Sciatic nerve (tissue), 2 donors: ENCODE measurements at regions not wholly inside any gene's neighbourhood (a gene's known extent, or its start where the extent isn't known, plus 50 kb on each side); places are given as distances from the start of the nearest gene placed in this dataset.
"Not testable (repeated sequence)": the region's sequence is repeated elsewhere in the genome, so short reads cannot be mapped to it uniquely, and the experiment has no call there.

Source experiments
- ATAC-seq: fragments of 200-7000 bp; cut with Tn5 transposase; one replicate; pipeline ENCODE4 v1.9.1; 2020; ENCODE audit warnings: mild to moderate bottlenecking, moderate library complexity
- DNase-seq: peaks from one replicate; pipeline ENCODE4 v3.0.0-alpha.2; 2020; ENCODE audit warnings: low spot score
- intact Hi-C: fragments of 100-400 bp; cut with DNase I; formaldehyde crosslinking; loops from one replicate; pipeline ENCODE4 v1.14.2; 2022
- donor health status: DM: no; HTN: no; CAD: no.
- donor health status: DM: no; HTN: no; CAD: no.

DNA sequence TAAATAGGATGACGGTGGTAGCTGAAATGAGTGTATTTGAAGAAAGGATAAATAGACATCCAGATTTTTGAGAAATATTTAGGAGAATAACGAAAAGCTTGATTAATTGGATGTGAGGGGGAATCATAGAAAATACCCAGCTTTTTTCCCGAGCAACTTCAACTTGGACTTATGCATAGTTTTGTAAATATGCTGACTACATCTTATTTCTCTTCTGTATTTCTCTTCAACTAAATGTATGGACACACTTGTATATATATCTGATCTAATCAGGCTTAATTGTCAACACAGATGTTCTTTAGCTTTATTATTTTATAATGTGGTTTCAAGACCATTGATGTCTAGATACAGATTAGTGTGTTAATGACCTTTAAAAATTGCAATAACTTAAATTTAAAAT, 685.0 kb downstream of the SLITRK1 start:
- intact Hi-C loops, result no loop called here
- ATAC-seq (no peak), DNase-seq (no peak)

DNA sequence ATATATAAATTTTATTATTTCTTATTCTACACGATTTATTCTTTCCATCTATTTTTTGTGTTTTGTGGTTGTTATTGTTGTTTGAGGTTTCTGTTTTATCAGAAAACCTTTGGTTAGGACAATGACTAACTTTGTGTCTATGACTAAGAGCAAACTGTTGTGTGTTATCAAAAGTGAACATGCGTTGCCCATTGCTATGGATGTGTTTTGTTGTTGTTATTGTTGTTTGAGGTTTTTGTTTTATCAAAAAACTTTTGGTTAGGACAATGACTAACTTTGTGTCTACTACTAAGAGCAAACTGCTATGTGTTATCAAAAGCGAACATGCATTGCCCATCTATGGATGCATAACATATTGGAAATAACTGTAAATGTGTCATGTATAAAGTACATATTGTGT, 692.3 kb downstream of the SLITRK1 start:
- DNase-seq (no peak), ATAC-seq (no peak)
- intact Hi-C loops, result no loop called here

DNA sequence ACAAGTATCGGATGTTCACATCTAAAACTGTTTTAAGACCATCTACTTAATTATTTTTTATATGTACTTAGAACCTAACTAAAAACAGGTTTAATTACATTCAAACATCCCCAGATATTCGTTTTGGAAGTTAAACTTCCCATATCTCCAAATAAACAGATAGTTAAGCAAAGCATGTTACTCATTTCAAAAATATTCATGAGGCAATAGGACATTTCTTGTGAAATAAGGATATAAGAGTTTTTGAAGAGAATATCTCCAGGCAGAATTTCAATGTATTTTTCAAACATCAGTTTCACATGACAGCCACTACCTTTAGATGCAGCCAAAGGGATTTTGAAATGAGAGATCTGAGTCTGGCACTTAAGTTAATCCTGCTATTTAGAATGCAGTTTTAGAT, 697.5 kb downstream of the SLITRK1 start:
- intact Hi-C loops, result no loop called here

DNA sequence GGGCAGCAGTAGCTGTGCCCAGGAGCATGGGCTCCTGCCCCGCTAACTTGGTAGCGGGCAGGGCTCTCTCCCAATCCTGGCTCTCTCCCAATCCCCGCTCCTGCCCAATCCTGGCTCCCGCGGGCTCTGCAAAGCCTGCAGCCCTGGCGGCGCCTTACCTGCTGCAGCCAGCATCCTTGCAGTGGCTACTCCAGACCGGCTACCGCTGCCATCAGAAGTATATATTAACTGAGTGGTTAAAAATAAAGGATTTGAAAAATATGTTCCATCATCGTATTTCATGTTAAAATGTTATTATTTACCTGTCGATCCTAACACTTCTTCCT, 698.2 kb downstream of the SLITRK1 start:
- no peak for ATAC-seq
- no peak for DNase-seq
- intact Hi-C loops, result no loop called here

More for the DNA sequence above, 697.5 kb downstream of the SLITRK1 start:
- DNase-seq (no peak), ATAC-seq (no peak)

DNA sequence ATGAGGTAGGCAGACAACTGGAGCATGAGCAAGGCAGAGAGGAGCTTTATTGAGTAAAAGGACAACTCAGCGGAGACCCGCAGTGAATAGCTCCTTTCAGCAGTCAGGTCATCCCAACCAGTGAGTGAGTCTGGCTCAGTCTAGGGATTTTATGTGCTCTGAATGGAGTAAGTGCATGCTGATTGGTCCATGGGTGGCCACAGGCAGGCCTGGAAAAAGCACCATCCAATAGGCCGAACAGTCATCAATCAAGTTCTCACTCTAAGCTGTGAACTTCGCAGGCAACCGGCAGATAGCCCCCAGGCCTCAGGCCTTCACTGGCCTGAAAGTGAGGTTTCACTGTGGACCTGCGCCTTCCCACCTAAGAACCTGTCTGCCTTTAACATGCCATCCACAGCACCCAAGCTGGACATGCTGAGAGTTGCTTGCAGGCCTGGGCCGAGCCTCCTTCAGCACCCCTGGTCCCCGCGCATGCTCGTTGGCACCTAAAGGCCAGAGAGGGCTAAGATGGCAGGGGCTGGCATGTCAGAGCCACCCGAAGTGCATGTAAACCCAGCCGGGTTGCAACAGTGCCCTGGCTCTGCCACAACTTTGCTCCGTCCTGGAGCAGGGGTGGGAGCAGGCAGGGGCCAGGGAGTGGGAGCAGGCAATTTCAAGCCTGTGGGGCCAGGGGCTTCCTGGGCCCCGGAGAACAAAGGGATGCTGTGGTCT, 698.7 kb downstream of the SLITRK1 start:
- ATAC-seq (peak; percentile 34), DNase-seq (no peak)
- intact Hi-C loops, result no loop called here

DNA sequence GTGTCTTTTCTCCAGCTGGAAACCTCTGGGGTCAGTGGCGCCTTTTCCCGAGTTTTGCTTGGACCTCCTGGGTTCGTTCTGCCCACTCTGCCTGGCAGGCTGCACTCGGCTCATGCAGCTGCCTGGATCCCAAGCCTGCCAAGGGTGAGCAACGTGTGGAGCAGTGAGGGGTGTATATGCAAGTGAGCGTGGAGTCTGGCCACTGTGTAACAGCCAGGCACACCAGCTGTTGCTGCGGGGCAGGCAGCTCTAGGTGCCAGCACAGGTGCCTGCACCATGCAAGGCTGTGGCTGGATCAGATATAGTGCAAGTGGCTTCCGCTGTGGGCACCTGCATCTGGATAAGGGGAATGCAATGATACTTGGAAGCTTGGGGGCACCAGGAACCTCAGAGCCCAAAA, 699.4 kb downstream of the SLITRK1 start:
- intact Hi-C loops, result no loop called here
- peak; percentile 17 for ATAC-seq
- DNase-seq, result no peak

DNA sequence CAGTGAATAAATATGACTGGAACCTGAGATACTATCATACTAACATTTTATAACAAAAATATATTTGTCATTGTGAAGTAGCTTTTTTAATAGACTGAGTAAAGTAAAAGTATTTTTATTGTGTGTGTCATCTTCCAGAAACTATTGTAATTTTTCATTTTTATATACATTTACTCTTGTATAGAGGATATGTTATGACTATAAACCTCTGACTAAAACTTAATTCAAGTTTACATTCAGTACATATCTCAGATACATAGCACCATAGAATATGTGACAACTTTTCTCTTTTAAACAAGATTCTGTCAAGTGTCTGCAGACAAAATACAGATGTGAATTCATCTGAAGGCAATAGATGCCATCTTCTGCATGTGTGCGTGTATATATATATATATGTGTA, 704.3 kb downstream of the SLITRK1 start:
- intact Hi-C loops, result no loop called here
- ATAC-seq, result no peak
- no peak for DNase-seq

DNA sequence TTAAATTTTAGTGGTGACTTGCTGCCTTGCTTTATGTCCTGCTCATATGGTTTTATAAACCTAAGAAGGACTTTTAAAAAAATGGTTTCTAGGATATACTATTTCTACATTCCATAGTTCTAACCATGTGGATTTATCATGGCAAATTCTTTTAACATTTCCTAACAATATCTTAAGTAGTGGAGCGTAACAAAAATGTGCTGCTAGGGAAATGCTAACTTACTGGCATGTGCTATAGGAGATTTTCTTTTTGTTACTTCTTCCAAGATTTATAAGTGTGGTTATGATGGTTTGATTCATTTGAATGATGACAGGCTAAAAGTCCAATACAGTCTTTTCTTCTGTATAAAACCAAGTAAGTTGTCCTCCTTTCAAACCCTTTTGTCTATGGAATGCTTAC, 713.7 kb downstream of the SLITRK1 start:
- intact Hi-C loops, result no loop called here
- DNase-seq (no peak), ATAC-seq (no peak)

DNA sequence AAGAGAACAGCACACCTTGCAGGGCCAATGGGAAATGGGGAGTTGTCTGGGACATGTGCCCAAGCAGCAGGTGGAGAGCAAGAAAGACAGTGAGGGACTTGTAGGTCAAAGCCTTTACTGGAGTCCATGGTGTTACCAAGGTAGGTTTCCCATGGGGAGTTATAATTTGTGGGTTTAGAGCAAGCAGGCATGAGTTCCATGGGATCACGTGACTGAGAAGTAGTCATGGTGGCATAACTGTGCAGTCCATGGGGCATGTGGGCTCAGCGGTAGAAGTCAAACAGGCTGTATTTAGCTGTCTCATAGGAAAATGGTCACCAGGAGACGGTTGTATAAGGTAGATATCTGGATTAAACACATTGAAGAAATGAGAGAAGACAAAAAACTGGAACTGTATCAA, 715.1 kb downstream of the SLITRK1 start:
- intact Hi-C loops, result no loop called here
- DNase-seq (no peak), ATAC-seq (no peak)

DNA sequence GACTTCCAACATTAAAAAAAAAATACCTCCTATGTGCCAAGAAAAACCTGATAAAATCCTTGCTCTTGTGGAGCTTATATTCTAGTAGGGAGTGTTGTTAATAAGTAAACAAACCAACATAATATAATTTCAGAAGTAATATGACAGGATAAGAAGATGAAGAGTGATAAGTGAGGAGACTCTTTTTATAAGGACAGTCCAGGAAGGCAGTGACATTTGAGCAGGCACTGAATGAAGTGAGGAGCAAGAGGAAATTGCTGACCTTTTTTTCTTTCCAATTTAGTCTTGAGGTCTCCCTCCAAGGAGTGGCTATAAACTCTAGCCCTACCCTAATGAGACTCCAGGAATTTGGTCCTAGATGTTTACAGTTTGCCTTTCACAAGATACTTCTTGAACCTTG, 715.7 kb downstream of the SLITRK1 start:
- intact Hi-C loops, result no loop called here
- ATAC-seq, result no peak
- no peak for DNase-seq

DNA sequence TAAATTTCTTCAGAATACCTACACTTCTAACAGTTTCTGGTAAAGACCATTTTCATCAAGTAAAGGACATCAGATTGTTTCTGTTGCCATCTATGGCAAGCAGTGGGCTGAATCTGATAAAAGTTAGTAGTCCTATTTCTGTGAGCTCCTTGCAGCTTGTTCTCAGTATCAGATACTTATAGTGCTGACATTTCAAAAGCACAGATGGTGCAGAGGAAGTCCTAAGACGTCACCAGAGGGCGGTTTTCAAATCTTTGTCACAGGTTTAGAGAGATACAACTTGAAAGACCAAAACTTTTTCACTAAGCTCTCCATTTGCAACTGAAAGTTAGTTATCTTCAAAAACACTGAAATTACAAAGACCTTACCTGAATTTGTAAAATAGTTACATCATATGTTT, 719.8 kb downstream of the SLITRK1 start:
- intact Hi-C loops, result no loop called here
- DNase-seq (no peak), ATAC-seq (no peak)

DNA sequence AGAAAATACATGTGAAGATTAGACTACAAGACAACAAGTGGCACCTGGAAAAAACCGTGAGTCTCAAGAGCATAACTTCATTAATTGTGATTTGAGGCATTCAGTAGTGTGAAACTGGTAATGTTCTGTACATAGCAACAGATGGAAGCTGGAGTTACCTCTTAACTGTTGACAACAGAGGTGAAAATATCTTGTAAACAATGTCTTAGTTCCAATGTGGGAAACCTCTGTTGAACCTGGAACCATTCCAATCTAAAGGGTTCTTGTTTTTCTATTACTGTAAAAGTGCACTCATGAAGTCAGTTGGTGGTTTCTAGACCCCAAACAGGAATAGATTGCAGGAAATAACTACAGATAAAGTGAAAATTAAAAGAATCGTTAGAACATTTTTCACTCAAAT, 728.4 kb downstream of the SLITRK1 start:
- no peak for DNase-seq
- ATAC-seq, result no peak
- intact Hi-C loops, result no loop called here

DNA sequence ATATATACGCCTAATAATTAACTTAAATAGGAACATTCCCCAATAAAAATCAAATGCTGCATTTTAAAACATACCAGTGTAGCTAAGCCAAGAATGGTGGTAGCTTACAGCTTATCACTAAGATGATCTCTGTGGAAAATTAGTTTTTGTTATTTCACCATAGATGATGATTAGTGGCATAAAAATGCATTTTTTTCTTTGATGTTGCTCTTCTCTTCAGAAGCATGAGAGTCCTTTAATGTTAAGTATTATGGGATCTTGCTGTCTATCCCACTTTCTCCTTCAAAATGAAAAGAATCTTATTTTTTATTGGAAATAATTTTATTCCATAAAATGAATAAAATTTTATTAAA, 731.0 kb downstream of the SLITRK1 start:
- DNase-seq (no peak), ATAC-seq (no peak)
- intact Hi-C loops, result no loop called here

DNA sequence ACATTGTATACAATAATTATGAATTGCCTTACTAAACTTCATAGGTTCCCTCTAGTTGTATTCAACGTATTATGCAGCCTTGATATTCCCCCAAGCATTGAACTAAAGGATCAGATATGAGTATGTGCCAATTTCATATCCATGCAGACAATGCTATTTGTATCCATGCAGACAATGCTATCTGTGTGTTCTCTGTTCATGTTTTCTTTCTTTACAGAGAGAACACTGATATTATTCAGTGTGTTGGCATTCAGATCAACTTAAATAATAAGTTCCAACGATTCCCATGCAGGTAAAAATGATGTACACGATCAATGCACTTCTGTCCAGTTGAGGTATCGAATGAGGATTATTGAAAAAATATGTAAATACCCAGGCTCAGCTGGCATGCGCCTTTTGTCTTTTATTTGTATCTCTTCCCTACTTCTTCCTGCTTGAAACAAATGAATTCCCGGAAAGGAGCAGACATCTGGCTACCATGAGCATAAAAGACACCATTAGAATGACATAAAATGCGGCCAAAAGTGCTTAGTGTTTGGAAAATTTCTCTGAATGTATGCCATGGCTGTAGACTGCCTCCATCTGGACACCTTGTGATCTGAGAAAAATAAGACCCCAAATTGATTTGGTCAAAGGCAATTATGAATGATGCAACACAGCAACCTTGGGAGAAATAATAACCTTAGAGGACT, 731.5 kb downstream of the SLITRK1 start:
- intact Hi-C loops, result no loop called here
- DNase-seq, result no peak
- ATAC-seq, result no peak

DNA sequence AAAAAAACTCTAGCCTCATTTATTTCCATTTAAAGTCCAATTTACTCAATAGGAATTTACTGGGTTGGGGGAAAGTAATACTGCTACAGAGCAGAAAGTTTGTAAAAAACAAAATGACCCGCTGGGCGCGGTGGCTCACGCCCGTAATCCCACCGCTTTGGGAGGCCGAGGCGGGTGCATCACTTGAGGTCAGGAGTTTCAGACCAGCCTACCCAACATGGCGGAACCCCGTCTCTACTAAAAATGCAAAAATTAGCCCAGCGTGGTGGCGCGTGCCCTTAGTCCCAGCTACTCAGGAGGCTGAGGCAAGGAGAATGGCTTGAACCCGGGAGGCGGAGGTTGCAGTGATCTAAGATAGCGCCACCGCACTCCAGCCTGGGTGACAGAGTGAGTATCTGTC, 745.6 kb downstream of the SLITRK1 start:
- DNase-seq (no peak), ATAC-seq (no peak)
- intact Hi-C loops, result no loop called here

DNA sequence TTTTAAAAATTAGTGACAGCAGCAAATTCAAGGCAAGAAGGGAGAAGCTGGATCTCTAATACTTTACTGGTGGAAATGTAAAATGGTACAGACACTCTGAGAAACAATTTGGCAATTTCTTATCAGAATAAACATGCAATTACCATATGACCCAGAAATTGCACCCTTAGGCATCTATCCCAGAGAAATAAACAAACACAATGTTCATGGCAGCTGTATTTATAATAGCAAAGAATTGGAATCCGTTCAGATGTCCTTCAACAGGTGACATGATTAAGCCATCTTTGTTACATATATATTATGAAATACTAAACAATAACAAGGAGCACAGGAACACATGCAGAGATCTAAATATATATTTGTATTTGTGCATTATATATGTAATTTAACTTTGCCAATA, 756.5 kb downstream of the SLITRK1 start:
- intact Hi-C loops, result no loop called here
- ATAC-seq (no peak), DNase-seq (no peak)

DNA sequence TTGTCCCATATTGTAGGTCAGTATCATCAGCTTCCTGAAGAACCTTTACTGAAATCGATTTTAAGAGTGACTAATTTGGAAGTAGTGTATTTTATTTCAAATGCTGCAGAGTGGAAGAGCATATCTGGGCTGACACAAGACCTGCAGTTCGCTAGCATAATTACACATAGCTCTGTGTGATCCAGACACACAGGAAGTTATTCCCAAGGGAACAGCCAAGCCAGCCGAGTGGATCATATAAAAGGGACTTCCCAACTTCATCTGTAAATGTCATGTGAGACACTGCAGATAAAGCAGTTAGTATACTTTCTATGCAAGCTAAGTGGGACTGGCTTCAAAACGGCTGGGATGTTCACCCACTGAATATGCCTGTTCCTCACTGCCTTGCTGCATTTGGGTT, 760.4 kb downstream of the SLITRK1 start:
- ATAC-seq (no peak), DNase-seq (no peak)
- intact Hi-C loops, result no loop called here

DNA sequence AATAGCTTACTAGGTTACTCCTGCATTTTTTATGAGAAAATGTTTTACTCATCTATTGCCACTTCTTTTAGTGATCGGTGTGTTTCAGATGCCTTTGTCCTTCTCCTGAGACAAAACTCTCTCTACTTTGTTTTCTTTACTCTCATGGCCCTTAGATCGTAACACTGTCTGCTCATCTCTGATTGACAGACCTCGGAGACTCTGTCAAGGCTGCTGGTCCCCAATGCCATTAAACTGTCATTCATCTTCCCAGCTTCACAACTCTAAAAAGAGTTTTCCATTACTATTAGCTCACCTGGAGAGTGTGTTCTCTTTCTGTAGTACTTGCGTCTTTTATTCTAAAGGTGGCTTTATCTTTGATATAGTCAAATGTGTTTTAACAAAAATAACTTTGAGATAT, 765.2 kb downstream of the SLITRK1 start:
- intact Hi-C loops, result no loop called here
- ATAC-seq (no peak), DNase-seq (no peak)

DNA sequence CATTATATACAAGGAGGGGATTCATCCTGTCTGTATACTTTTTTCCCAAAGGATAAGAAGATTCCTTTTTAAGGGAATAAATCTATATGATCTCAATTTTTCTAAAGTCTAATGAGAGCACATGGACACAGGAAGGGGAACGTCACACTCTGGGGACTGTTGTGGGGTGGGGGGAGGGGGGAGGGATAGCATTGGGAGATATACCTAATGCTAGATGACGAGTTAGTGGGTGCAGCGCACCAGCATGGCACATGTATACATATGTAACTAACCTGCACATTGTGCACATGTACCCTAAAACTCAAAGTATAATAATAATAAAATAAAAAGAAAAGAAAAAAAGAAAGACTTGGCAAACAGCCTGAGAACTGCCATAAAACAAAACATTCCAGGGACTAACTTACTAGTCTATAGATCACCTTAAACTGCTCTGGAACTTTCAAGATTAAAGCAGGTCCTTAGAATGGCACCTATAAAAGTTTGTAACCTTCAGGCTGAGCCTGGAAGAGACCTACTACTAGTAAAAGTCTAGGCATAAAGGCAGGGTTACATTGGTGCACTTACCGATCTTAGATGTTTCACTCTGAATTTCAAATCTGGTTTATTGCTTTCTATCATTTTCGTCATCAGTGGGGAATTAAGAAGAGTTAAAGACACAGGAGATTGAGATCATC, 780.6 kb downstream of the SLITRK1 start:
- intact Hi-C loops, ATAC-seq, DNase-seq: not testable (repeated sequence)

DNA sequence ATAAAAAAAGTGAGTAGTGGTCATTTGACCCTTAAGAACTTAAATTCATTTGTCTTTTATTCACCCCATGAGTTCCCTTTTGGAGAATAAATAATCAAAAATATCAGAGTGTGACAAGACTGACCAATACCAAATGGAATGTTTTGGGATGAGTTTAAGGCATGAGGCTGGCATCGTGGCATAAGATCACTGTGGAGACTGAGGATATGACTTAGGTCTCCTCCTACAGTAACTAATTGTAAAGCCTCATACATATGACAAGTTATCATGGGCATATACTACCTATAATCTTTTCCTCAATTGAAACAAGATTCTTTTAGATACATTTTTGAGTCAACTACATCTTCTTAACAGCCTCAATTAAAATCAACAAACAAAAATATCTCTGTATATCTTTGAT, 782.0 kb downstream of the SLITRK1 start:
- ATAC-seq (no peak), DNase-seq (no peak)
- intact Hi-C loops, result no loop called here

DNA sequence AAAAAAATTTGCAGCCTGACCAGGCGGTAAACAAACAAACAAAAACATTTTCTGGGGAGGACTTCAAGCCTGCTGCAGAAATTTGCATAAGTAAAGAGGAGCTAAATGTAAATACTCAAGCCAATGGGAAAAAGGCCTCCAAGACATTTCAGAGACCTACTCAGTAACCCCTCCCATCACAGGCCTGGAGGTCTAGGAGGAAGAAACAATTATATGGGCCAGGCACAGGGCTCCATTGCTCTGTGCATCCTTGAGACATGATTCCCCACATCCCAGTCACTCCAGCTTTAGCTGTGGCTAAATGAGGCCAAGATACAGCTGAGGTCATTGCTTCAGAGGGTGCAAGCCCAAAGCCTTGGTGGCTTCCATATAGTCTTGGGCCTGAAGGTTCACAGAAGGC, 793.4 kb downstream of the SLITRK1 start:
- intact Hi-C loops, result no loop called here
- ATAC-seq (no peak), DNase-seq (no peak)
